ENCODE measurements at regions not wholly inside any gene's neighbourhood (a gene's known extent, or its start where the extent isn't known, plus 50 kb on each side); places are given as distances from the start of the nearest gene placed in this dataset.

- DNase-seq (ENCODE audit: low read depth in 3 of 3, low spot score in 1 of 3) = no peak
Measured at GRCh38 chr5:74199005-74199404, 441.5 kb downstream of the ENC1 start.

GRCh38 chr5:74198156-74198555, 442.4 kb downstream of the ENC1 start:
- no peak for DNase-seq (ENCODE audit: low read depth in 3 of 3, low spot score in 1 of 3)

- no peak for DNase-seq (ENCODE audit: low read depth in 3 of 3, low spot score in 1 of 3)
Measured at GRCh38 chr5:74196233-74196632, 444.3 kb downstream of the ENC1 start.

- DNase-seq (ENCODE audit: low read depth in 3 of 3, low spot score in 1 of 3) = no peak
Measured at GRCh38 chr5:74194196-74194595, 446.3 kb downstream of the ENC1 start.

GRCh38 chr5:74192606-74193299, 447.8 kb downstream of the ENC1 start:
- DNase-seq (ENCODE audit: low read depth in 3 of 3, low spot score in 1 of 3) = no peak

- no peak for DNase-seq (ENCODE audit: low read depth in 3 of 3, low spot score in 1 of 3)
Measured at GRCh38 chr5:74188351-74189105, 452.0 kb downstream of the ENC1 start.

- DNase-seq (ENCODE audit: low read depth in 3 of 3, low spot score in 1 of 3) = no peak
Measured at GRCh38 chr5:74187757-74188156, 452.8 kb downstream of the ENC1 start.

- no peak for DNase-seq (ENCODE audit: low read depth in 3 of 3, low spot score in 1 of 3)
Measured at GRCh38 chr5:74186356-74187315, 453.9 kb downstream of the ENC1 start.

- no peak for DNase-seq (ENCODE audit: low read depth in 3 of 3, low spot score in 1 of 3)
Measured at GRCh38 chr5:74185599-74185998, 454.9 kb downstream of the ENC1 start.

- no peak for DNase-seq (ENCODE audit: low read depth in 3 of 3, low spot score in 1 of 3)
Measured at GRCh38 chr5:74184649-74185048, 455.9 kb downstream of the ENC1 start.

GRCh38 chr5:74183041-74183440, 457.5 kb downstream of the ENC1 start:
- no peak for DNase-seq (ENCODE audit: low read depth in 3 of 3, low spot score in 1 of 3)

- DNase-seq (ENCODE audit: low read depth in 3 of 3, low spot score in 1 of 3) = no peak
Measured at GRCh38 chr5:74182603-74183002, 457.9 kb downstream of the ENC1 start.

GRCh38 chr5:74179701-74180100, 460.8 kb downstream of the ENC1 start:
- no peak for DNase-seq (ENCODE audit: low read depth in 3 of 3, low spot score in 1 of 3)

- no peak for DNase-seq (ENCODE audit: low read depth in 3 of 3, low spot score in 1 of 3)
Measured at GRCh38 chr5:74179179-74179578, 461.3 kb downstream of the ENC1 start.

GRCh38 chr5:74177961-74178360, 462.6 kb downstream of the ENC1 start:
- no peak for DNase-seq (ENCODE audit: low read depth in 3 of 3, low spot score in 1 of 3)

GRCh38 chr5:74174366-74174765, 466.2 kb downstream of the ENC1 start:
- DNase-seq (ENCODE audit: low read depth in 3 of 3, low spot score in 1 of 3) = no peak

GRCh38 chr5:74173665-74174064, 466.9 kb downstream of the ENC1 start:
- DNase-seq (ENCODE audit: low read depth in 3 of 3, low spot score in 1 of 3) = no peak

- DNase-seq (ENCODE audit: low read depth in 3 of 3, low spot score in 1 of 3) = no peak
Measured at GRCh38 chr5:74173241-74173640, 467.3 kb downstream of the ENC1 start.

GRCh38 chr5:74169701-74170100, 470.8 kb downstream of the ENC1 start:
- no peak for DNase-seq (ENCODE audit: low read depth in 3 of 3, low spot score in 1 of 3)

- DNase-seq (ENCODE audit: low read depth in 3 of 3, low spot score in 1 of 3) = no peak
Measured at GRCh38 chr5:74167930-74168315, 472.6 kb downstream of the ENC1 start.

GRCh38 chr5:74167206-74167929, 473.2 kb downstream of the ENC1 start:
- DNase-seq (ENCODE audit: low read depth in 3 of 3, low spot score in 1 of 3) = no peak
